Subcutaneous abdominal adipose tissue (tissue), 5 donors: ENCODE measurements at regions not wholly inside any gene's neighbourhood (a gene's known extent, or its start where the extent isn't known, plus 50 kb on each side); places are given as distances from the start of the nearest gene placed in this dataset.
A peak's percentile ranks its signal among the peaks of the same experiment; 100 is the strongest.

Experiments
- H3K27ac ChIP-seq: one replicate; pipeline ENCODE4 v1.7.0; 2013; ENCODE audit warnings: low read depth, mild to moderate bottlenecking, inconsistent platforms, low read length, moderate library complexity
- H3K27me3 ChIP-seq, 5 donors: one replicate each; pipeline ENCODE4 v1.7.0; 2013; ENCODE audit warnings: low read length in 5 of 5, inconsistent platforms in 1 of 5; ENCODE audit not compliant: control insufficient read depth in 5 of 5, insufficient read depth in 4 of 5
- H3K36me3 ChIP-seq, 5 donors: one replicate each; pipeline ENCODE4 v1.7.0; 2013; ENCODE audit warnings: low read length in 5 of 5; ENCODE audit not compliant: control insufficient read depth in 5 of 5, insufficient read depth in 5 of 5
- H3K4me1 ChIP-seq, 5 donors: one replicate each; pipeline ENCODE4 v1.7.0; 2013; ENCODE audit warnings: low read length in 5 of 5, mild to moderate bottlenecking in 3 of 5, moderate library complexity in 1 of 5; ENCODE audit not compliant: control insufficient read depth in 5 of 5, insufficient read depth in 5 of 5
- H3K4me3 ChIP-seq, 5 donors: one replicate each; pipeline ENCODE4 v1.7.0; 2013; ENCODE audit warnings: low read length in 5 of 5, low read depth in 1 of 5
- H3K9ac ChIP-seq, 5 donors: one replicate each; pipeline ENCODE4 v1.7.0; 2013; ENCODE audit warnings: low read length in 5 of 5, mild to moderate bottlenecking in 4 of 5, moderate library complexity in 3 of 5
- H3K9me3 ChIP-seq, 5 donors: one replicate each; pipeline ENCODE4 v1.7.0; 2013; ENCODE audit warnings: low read length in 5 of 5; ENCODE audit not compliant: control insufficient read depth in 5 of 5
- donor health status: healthy.
- donor health status: healthy.
- donor health status: healthy.
- donor health status: healthy.
- donor health status: healthy.

DNA sequence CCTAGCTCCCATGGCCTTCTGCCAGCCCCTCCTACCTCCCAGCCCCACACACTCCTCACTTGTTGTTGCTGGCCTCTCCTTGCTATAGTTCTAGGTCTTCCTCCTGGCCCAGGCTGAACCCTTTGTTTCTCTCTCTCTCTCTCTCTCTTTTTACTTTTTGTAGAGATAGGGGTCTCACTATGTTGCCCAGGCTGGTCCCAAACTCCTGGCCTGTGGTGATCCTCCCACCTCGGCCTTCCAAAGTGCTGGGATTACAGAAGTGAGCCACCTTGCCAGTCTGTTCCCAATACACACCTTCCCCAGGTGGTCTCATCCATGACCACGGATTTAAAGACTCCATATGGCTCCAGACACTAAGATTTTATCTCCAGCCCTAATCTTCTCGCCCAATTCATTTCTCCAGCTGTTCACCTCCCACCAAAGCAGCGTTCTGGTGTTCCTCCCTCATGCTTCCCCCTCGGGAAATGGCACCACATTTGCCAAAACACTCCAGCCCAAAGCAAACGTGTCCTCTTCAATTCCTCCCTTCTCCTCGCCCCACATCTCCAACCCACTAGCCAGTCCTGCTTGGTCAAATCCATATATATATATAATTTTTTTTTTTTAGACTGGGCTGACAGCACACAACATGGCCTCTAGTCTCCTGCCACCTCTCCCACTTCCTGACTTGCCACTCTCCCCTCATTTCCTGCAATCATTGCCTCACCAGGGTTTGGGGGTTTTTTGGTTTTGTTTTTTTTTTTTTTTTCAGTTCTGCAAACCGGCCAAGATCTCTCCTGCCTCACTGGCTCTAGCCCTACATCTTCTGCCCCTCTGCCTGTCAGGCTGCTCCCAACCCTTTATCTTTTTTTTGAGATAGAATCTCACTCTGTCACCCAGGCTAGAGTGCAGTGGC lies 104.4 kb downstream of the NCR2 start:
- Histone ChIP-seq H3K9me3 (peaks cover 0 to 3% (median 0%) of the 10 kb centered on the region in 5 donors), H3K27ac (no peak overlapping the region), H3K4me1 (peaks cover 0 to 49% (median 34%) of the 10 kb centered on the region in 5 donors), H3K4me3 (no peak overlapping the region), H3K9ac (no peak overlapping the region), H3K27me3 (peaks cover 0 to 13% (median 3%) of the 10 kb centered on the region in 5 donors), H3K36me3 (no peaks in the 10 kb centered on the region)

DNA sequence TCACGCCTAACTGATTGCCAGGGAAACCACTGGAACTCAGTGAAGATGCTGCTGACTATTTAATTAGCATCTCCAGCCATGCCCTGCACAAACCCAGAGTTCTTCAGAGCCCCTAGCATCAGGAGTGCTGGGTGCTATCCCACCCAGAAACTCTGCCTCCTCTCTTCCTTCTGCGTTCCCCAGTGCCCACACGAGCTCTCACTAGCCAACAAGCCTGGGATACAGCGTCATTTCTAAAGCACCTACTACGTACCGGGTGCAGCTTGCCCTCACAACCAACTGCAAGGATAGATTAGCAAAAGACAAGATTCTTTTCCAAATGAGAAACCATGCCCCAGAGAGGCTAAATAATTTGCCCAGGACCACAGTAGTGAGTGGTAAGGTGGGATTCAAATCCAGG lies 105.2 kb upstream of the FOXP4 start:
- Histone ChIP-seq H3K27me3 (peaks cover 0 to 13% (median 3%) of the 10 kb centered on the region in 5 donors), H3K9ac (no peak overlapping the region), H3K9me3 (peaks cover 0 to 3% (median 0%) of the 10 kb centered on the region in 5 donors), H3K36me3 (no peaks in the 10 kb centered on the region), H3K27ac (no peak overlapping the region), H3K4me1 (peaks cover 0 to 52% (median 37%) of the 10 kb centered on the region in 5 donors), H3K4me3 (no peak overlapping the region)

DNA sequence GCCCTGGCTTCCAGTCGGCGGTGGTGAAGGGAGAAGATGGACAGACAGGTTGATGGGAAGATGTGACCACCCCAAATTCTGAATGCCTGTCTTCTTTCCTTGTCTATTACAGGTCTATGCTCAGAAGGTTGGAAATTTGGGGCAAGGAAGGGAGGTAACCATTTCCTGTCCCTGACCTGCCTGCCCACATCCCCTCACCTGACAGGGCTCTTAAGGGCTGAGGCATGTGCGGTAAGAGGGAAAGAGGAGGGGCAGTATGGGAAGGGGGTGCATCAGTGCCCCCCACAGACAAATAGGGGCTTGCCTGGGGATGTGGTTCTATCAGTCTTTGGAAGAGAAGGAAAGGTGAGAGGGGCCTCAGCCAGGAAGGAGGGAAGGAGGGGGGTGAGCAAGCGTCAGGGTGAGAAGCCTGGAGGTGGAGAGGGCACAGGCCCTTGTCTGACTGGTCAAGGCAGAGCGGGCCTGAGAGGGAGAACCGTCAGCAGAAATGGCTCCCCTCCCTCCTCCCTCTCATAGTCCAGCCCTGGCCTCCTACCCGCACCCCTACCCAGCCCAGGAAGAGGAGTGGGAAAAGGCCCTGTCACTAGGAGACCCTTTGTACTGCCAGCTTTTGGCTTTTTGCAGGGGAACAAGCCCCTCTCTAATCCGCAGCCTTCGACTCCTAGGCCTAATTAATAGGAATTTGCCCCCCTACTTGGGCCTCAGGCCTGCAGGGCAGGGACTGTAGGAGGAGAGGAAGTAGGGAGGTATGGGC lies 104.4 kb upstream of the FOXP4 start:
- Histone ChIP-seq H3K27me3 (peaks cover 0 to 13% (median 3%) of the 10 kb centered on the region in 5 donors), H3K9me3 (peaks cover 0 to 3% (median 0%) of the 10 kb centered on the region in 5 donors), H3K4me1 (peaks cover 0 to 52% (median 37%) of the 10 kb centered on the region in 5 donors), H3K27ac (no peak overlapping the region), H3K4me3 (no peak overlapping the region), H3K9ac (no peak overlapping the region), H3K36me3 (no peaks in the 10 kb centered on the region)

DNA sequence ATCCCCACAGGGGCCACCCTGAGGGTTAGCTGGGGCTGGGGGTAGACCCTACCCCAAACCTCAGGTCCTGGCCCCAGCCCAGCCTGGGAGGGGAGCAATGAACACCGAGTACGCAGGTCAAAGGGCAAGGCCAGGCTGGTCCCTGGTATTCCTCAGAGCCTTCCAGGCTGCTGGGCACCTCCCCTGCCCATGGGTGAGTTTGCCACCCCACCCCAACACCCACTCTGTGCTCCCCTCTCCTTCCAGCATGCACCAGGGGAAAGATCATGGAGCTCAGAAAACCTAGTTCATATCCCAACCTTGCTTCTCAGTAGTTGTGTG lies 103.9 kb upstream of the FOXP4 start:
- Histone ChIP-seq H3K36me3 (no peaks in the 10 kb centered on the region), H3K4me1 (peaks cover 0 to 52% (median 37%) of the 10 kb centered on the region in 5 donors), H3K27ac (no peak overlapping the region), H3K9me3 (peaks cover 0 to 3% (median 0%) of the 10 kb centered on the region in 5 donors), H3K4me3 (no peak overlapping the region), H3K27me3 (peaks cover 0 to 13% (median 3%) of the 10 kb centered on the region in 5 donors), H3K9ac (no peak overlapping the region)

DNA sequence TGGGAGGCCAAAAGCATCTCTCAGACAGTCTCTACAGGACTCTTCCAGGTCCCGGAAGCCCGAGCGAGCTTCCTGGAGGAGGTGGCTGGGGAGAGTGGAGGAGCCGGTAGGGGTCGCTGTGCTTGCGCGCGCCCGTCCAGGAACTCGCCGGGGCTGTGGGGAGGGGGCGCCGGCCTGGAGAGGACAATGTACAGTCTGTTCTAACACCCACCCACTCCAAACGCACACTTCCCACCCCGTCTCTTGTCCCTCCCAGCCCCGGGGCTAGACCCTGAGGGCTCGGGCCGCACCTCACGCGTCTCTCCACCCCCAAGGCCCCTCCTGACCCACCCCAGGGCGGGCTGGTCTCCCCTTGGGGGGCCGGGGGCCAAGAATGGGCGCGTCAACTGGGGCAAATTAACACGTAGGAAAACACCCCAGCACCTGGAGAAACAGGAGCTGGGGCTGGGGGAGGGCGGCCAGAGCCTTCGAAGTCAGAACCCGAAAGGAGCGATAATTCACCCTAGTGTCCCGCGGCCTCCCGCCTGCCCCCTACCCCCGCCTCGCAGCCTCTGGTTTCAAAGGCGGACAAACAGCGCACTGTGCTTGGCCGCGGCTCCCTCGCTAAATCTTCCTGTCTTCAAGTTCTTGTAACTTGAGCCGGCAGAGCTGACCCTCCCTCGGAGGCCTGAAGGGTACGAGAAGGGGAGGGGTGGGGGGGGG lies 103.2 kb upstream of the FOXP4 start:
- peaks cover 0 to 13% (median 3%) of the 10 kb centered on the region in 5 donors for H3K27me3 ChIP-seq
- no peak overlapping the region for H3K4me3 ChIP-seq
- H3K9ac ChIP-seq = peak overlapping the region in 1 of 5 donors; percentile 45
- H3K36me3 ChIP-seq = no peaks in the 10 kb centered on the region
- H3K9me3 ChIP-seq = peaks cover 0 to 3% (median 0%) of the 10 kb centered on the region in 5 donors
- peaks cover 0 to 51% (median 36%) of the 10 kb centered on the region in 5 donors for H3K4me1 ChIP-seq
- H3K27ac ChIP-seq = peak overlapping the region; percentile 88

DNA sequence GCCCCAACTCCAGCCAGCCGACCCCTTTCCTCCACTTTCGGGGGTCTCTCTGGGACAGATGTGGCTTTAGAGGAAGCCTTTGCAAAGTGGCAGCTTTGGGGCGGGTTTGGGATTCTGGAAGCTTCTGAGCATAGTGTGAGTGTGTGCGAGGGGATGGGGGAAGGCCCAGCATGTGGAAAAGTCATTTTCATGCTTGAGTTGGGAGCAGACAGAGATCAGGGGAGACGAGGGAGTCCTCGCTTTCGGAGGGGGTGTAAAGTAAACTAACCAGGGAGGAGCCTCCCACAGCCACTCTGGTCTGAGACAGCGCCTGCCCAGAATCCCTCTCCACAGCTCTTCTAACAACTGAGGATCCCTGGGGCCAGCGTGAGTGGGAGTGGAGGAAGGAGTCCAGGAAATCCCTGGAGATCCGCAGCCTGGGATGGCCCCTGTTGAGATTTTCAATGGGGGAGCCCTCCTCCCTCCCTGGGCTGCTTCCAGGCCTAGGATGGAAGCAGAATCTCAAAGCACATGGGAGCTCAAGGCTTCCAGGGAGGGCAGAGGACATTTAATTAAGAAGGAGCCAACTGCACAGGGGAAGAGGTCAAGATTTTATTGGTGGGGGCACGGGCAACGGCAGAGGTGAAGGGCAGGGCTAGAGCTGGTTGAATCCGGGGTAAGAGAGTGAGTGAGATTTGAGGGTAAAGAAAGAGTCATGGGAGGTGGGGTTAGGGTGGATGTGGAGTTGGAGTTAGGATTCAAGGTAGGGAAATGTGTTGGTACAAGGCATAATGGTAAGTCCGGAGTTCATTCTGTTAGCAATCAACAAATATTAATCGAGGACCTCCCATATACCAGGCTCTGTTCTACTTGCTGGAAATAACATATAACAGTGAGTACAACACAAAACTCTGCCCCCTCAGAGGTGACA lies 102.3 kb upstream of the FOXP4 start:
- Histone ChIP-seq H3K4me1 (peaks cover 0 to 58% (median 37%) of the 10 kb centered on the region in 5 donors), H3K9ac (no peak overlapping the region), H3K27ac (peak overlapping the region; percentile 88), H3K36me3 (no peaks in the 10 kb centered on the region), H3K9me3 (peaks cover 0 to 2% (median 0%) of the 10 kb centered on the region in 5 donors), H3K4me3 (no peak overlapping the region), H3K27me3 (peaks cover 0 to 13% (median 3%) of the 10 kb centered on the region in 5 donors)

DNA sequence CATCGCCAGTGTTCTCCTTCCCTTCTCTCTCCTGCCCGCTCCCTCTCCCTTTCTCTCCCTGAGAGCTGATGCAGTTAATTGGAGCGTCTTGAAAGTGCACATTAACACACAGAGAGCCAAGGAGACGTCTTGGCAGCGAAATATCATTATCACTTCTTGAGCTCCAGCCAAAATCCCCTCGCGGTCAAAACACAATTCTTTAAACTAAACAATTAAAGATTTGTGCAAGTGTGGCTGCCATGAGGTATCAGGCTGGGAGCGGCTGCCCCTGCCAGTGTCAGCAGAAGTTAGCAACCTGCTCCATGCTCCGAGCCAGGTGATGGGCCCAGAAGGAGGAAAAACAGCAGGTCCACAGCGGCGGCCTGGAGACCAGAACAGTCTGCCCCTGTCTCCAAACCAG lies 100.9 kb upstream of the FOXP4 start:
- Histone ChIP-seq H3K4me1 (peaks cover 6 to 59% (median 39%) of the 10 kb centered on the region in 5 donors), H3K27ac (no peak overlapping the region), H3K27me3 (peaks cover 0 to 13% (median 0%) of the 10 kb centered on the region in 5 donors), H3K36me3 (no peaks in the 10 kb centered on the region), H3K9ac (no peak overlapping the region), H3K4me3 (no peak overlapping the region), H3K9me3 (no peaks in the 10 kb centered on the region)

DNA sequence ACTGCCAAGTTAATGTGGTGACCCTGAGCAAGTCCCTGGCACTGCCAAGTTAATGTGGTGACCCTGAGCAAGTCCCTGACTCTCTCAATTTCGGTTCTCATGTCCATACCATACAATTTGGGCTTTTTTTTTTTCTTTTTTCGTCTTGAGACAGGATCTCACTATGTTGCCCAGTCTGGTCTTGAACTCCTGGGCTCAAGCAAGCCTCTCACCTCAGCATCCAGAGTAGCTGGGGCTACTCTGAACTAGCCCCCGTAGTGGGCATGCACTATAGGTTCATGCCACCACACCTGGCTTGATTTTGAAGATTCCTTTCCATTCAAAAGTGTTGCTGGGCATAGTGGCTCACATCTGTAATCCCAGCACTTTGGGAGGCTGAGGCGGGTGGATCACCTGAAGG lies 100.0 kb upstream of the FOXP4 start:
- Histone ChIP-seq H3K9ac (no peak overlapping the region), H3K4me1 (peaks cover 9 to 66% (median 47%) of the 10 kb centered on the region in 5 donors), H3K27ac (no peak overlapping the region), H3K27me3 (peaks cover 0 to 13% (median 0%) of the 10 kb centered on the region in 5 donors), H3K4me3 (no peak overlapping the region), H3K36me3 (no peaks in the 10 kb centered on the region), H3K9me3 (no peaks in the 10 kb centered on the region)

DNA sequence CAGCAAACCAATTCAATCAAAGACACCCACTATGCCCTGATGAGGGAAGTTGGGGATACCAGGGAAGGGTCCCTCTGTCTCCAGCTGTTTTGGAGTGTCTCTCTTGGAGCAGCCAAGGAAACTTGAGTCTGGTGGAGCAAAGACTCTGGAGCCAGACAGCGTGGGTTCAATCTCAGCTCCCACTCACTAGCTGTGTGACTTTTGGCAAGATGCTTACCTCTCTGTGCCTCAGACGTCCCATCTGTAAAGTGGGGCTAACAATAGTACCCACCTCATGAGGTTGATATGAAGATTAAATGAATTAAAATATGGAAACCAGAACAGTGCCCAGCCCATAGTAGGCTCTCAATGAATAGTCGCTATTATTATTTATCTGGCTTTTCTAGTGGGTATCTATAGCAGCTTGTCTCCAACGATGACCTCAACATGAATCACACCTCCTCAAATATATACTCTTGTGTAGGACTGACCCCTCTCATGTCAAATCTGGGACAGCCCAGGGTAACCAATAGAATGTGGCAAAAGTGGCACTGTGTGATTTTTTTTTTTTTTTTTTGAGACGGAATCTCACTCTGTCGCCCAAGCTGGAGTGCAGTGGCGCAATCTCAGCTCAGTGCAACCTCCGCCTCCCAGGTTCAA lies 99.2 kb upstream of the FOXP4 start:
- H3K9ac ChIP-seq = no peak overlapping the region
- H3K4me3 ChIP-seq = no peak overlapping the region
- H3K4me1 ChIP-seq = peaks cover 11 to 74% (median 56%) of the 10 kb centered on the region in 5 donors
- no peaks in the 10 kb centered on the region for H3K9me3 ChIP-seq
- H3K27ac ChIP-seq = no peak overlapping the region
- H3K27me3 ChIP-seq = peaks cover 0 to 5% (median 0%) of the 10 kb centered on the region in 5 donors
- no peaks in the 10 kb centered on the region for H3K36me3 ChIP-seq
